ENCODE measurements at regions not wholly inside any gene's neighbourhood (a gene's known extent, or its start where the extent isn't known, plus 50 kb on each side); places are given as distances from the start of the nearest gene placed in this dataset.
A peak's percentile ranks its signal among the peaks of the same experiment; 100 is the strongest.
"Not testable (repeated sequence)": the region's sequence is repeated elsewhere in the genome, so short reads cannot be mapped to it uniquely, and the experiment has no call there.

DNA sequence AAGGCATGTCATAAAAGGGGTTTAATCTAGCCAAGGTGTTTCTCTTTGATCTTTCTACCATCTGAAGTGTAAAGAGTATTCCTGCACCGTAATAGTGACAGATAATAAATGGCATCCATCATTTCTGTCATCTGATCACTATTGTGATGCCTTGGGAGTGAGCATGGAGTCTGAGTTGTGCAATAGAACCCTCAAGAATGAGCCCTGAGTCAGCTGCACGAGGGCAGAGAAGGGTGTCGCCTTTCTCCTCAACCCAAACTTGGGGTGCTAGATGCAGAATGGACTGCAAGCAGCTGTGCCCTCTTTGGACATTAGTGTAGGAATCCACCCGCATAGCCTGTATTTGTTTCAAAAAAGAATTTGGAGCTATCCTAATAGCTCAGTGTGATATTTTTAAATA lies 115.2 kb downstream of the ZNF37A start:
- DNase-seq (ENCODE audit: insufficient read length): no peak
- no peak for TF ChIP-seq POLR2A (IDR thresholded peaks at IDR 0.05; ENCODE audit: low read depth, low read length)
- FAIRE-seq: no peak

DNA sequence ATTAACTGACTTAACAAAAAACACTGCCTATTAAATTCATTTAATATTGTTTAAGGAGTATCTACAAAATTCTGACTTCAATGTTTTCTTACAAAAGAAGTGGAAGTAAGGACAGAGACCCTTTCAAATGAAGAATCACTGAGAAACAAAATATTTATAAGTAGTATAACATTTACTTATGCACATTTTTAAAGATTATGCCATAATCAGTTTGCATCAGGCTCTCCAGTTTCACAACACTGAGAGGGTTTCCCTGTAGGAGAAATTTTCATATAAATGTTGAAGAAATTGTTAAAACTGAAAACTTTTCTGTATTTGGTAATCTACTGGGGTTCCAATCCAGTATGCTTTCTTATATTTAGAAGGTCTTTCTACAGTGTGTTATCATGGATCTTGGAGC lies 115.6 kb downstream of the ZNF37A start:
- DNase-seq (ENCODE audit: insufficient read length); FAIRE-seq: not testable (repeated sequence)

DNA sequence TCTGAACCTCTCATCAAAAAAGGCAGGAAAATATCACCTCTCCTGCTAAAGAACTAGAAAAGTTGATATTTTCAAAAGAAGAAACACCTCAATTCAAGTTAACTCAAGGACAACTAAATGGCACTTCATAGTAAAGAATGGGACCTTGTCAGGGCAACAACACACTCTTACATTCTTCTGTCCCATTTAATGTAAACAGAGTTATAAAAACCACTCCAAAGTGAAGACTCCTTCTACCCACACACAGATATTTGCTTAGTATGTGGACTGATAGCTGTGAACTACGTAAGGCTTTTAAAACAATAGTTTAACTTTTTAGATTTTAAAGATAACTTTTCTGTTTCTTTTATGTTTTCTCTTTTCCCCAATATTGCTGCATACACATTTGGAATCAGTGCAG lies 118.3 kb downstream of the ZNF37A start:
- FAIRE-seq (no peak), DNase-seq (ENCODE audit: insufficient read length) (no peak)
- no peak for TF ChIP-seq TAF1 (IDR thresholded peaks at IDR 0.05; ENCODE audit: borderline replicate concordance, low read depth, low read length)
- TF ChIP-seq POLR2AphosphoS5 (IDR thresholded peaks at IDR 0.05; ENCODE audit: low read depth, low read length): no peak
- TF ChIP-seq POLR2A (IDR thresholded peaks at IDR 0.05; ENCODE audit: low read depth, low read length): no peak

DNA sequence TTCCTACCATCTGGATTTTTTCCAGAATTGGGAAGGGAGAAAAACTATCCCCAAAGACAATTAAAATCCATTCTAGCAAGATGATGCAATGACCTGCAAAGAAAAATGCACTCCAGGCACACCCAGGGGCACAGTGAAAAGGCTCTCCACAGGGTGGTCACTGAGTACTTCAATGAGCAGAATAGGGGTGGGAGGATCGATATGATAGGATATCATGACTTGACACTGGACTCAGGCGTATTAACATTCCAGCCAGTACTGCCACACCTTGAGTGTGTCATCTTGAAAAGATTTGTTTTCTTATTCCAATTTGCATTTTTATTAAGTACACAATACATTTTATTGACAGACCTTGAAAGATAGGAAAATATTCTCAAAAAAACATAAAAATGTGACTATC lies 132.2 kb downstream of the ZNF37A start:
- TF ChIP-seq TAF1 (IDR thresholded peaks at IDR 0.05; ENCODE audit: borderline replicate concordance, low read depth, low read length) (no peak), POLR2AphosphoS5 (IDR thresholded peaks at IDR 0.05; ENCODE audit: low read depth, low read length) (no peak), POLR2A (IDR thresholded peaks at IDR 0.05; ENCODE audit: low read depth, low read length) (no peak)
- DNase-seq (ENCODE audit: insufficient read length) (no peak), FAIRE-seq (no peak)

DNA sequence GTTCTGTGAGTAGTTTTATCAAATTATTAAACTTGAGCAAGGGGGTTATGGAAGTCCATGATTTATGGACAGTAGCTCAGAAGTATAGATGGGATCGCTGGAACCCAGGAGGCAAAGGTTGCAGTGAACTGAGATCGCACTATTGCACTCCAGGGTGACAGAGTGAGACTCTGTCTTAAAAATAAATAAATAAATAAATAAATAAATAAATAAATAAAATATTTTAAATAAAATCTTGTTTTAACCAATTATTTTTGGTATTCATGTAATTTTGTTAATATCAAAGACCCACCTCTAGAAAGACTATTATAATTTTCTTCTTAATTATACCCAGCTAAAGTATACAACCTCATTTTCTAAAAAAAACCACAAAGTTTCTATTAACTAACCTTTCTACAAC lies 134.3 kb downstream of the ZNF37A start:
- DNase-seq (ENCODE audit: insufficient read length): no peak
- TF ChIP-seq POLR2AphosphoS5 (IDR thresholded peaks at IDR 0.05; ENCODE audit: low read depth, low read length): no peak
- no peak for TF ChIP-seq TAF1 (IDR thresholded peaks at IDR 0.05; ENCODE audit: borderline replicate concordance, low read depth, low read length)
- TF ChIP-seq POLR2A (IDR thresholded peaks at IDR 0.05; ENCODE audit: low read depth, low read length): no peak
- FAIRE-seq: no peak

DNA sequence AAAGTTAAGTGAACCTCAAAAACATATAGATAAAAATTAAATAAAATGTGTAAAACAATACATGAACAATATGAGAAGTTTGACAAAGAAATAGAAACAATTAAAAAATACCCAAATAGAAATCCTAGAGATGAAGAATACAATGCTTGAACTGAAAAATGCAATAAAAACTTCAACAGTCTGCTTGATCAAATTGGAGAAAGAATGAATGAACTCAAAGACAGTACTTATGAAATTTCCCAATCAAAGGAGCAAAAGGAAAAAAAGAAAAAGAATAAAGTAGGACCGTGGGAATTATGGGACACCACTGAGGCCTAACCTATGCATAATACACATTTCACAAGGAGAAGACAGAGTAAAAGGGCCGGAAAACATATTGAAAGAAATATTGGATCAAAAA lies 144.3 kb downstream of the ZNF37A start:
- DNase-seq (ENCODE audit: insufficient read length); FAIRE-seq: not testable (repeated sequence)

DNA sequence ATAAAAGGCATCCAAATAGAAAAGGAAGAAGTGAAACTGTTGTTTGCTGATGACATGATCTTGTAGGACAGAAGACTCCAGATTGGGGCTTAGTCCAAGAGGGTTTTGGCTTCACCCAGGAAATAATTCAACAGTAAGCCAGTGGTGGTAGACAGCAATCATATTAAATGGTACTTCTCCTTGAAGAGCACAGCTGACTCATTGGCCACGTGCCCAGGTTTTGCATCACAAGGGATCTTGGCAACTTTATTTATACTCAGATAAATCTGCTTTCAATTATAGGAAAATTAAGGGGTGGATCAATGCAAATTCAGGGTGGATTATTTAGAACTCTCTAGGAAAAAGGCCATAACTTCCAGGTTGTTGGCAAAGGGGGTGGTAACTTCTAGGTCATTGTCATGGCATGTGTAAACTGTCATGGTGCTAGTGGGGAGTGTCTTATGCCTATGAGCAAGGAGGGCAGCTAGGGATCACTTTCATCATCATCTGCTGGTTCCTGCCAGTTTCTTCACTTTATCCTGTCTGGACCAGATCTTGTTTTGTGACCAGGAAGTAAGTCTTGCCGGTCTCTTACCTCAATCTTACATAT lies 148.0 kb downstream of the ZNF37A start:
- not testable (repeated sequence) for FAIRE-seq

DNA sequence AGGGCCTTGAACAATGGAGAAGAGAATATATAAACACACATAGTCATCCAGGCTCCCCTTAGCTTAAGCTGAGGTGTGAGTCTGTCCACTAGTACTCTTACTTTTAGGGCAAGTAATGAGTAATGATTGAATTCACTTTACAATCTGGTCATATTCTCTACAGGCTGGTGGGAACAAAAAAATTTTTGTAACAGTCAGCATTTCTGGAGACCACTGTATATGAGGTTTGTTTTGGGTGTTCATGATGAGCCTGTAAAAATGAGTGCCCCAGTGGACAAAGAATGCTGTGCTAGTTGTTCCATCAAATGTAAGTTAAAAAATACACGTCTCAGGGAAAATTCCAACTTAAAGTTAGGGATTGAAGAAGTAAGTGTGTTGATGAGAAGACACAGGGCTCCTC lies 154.0 kb downstream of the ZNF37A start:
- not testable (repeated sequence) for DNase-seq (ENCODE audit: insufficient read length); FAIRE-seq

More for the DNA sequence above, 148.0 kb downstream of the ZNF37A start:
- DNase-seq (ENCODE audit: insufficient read length): not testable (repeated sequence)

DNA sequence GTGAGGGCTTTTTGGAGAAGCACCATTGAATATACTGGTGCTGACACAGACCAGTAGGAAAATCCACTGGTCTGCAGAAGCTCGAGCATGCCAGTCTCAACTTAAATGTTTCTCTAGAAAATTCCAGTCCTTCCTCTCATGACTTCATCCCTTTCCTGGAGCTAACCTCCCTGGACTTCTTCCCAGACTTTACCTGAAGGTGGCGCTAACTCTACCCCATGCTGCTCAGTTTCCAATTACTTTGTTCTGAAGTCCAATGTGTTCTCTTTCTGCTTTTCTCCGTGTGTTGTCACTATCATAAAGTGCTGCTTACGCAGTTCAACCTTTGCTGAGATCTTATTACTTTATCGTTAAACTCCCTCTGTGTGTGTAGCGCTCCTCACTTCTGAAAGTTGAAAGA lies 158.4 kb downstream of the ZNF37A start:
- not testable (repeated sequence) for DNase-seq (ENCODE audit: insufficient read length)
- FAIRE-seq: peak; percentile 51

DNA sequence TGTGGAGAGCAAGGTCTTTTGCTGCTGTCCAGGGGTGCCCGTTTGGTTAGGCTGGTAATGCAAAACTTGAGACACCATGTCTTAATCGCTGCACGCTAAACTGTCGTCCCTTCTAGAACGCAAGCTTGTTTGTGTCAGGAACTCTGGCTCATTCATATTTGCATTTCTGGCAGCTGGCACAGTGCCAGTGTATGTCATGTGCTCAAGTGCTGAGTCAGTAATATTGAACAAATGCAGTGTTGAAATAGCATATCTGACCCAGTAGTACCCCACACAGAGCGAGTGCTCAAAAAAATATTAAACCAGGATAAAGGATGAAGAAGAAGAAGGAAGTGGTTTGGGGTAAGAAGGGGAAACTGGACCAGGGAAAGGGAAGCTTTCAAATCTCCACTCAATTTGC lies 173.4 kb downstream of the ZNF37A start:
- not testable (repeated sequence) for FAIRE-seq; DNase-seq (ENCODE audit: insufficient read length)

DNA sequence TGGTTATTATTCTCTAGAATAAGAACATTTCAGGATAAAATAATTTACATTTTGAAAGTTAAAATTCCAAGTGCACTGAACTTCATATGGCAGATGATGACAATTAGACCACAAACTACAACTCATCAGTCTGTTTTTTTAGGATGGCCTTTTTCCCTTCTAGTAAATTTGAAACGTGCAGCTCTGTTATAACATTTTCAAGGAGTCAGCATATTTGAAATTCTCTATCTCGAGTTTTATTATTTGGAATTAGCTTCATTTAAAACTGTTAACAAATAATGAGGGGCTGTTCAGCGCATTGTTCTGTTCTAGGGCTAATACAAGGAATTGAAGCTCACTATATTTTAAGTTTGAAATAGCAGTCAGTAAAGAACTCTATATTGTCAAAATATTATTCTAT lies 176.9 kb downstream of the ZNF37A start:
- FAIRE-seq; DNase-seq (ENCODE audit: insufficient read length): not testable (repeated sequence)

DNA sequence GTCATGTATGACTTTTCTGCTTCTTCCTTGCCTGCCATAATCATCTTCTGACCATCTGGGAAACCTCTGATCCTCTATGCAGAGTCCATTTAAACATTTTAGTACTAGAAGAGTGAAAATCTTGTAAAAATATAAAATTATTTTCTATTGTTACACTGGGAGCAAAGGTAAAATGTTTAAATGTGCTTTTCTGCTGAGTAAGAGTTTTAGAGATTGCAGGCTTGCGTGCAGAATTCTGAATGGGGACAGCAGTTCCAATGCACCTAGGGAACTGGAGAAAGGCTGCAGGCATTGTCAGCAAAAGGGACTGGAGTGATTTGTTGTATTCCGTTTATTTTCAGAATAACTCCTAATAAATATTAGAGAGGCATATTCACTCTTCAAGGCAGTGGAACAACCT lies 180.7 kb downstream of the ZNF37A start:
- not testable (repeated sequence) for FAIRE-seq; DNase-seq (ENCODE audit: insufficient read length)

DNA sequence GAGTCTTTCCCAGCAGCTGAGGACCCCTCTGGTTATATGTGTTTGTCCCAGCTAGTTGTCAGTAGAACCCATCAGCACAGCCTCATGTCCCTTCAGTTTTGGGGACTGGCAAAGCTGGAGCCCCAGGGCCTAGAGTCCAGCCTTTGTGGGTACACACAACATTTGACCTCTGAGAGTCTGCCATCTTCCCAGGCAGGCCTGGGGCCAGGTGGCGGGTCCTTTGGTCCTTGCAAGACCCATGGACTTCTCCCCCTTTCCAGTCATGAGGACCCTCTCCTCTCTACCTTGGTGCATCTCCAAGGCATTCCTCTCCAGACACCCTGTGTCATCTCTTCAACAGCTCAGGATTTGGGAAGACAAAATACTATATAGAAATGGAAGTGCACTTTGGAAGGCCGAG lies 198.4 kb downstream of the ZNF37A start:
- not testable (repeated sequence) for DNase-seq (ENCODE audit: insufficient read length); FAIRE-seq

DNA sequence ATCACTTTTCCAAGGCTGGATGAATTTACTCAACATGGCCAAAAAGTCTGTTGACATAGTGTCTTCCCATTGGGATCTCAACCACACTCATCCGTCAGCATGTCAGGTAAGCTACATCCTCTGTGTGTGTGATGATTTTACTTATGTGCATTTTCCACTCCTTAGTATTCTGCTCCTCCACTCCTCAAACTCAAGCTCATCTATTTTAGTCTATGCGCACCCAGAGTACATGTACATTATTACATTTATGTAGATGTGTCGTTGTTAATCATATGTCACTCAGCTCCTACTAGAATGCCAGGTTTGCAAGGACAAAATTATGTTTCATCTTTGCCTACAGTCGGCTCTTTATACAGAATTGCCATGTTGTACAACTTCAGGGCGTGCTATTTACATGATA lies 216.0 kb downstream of the ZNF37A start:
- DNase-seq (ENCODE audit: insufficient read length); FAIRE-seq: not testable (repeated sequence)

DNA sequence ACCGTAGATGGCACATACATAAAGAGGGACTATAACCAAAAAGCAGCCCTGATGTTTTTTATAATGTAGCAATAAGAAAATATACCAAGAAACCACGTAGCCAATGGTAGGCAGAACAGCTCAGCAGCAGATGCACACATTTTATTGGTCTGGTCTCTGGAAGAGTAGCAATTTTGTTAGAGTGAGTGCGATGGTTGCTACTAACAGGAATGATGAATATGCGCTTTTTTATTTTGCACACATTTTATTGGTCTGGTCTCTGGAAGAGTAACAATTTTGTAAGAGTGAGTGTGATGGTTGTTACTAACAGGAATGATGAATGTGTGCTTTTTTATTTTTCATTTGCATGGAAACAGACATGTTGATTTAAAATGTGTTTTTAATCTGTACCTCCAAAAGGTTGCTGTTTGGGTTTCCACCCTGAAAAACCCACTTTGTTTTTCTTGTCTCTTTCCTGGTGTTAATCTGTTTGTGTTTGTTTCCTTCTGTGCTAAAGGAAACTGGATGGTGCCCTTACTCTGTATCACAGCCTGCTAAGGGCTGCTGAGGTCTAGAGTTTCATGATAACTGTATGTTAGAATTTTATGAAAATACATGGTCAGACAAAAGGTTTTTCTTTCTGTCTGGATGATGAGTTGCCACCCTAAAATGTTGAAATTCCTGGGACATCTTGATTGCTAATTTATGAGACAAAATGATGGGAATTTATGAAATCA lies 221.1 kb downstream of the ZNF37A start:
- not testable (repeated sequence) for FAIRE-seq; DNase-seq (ENCODE audit: insufficient read length)

DNA sequence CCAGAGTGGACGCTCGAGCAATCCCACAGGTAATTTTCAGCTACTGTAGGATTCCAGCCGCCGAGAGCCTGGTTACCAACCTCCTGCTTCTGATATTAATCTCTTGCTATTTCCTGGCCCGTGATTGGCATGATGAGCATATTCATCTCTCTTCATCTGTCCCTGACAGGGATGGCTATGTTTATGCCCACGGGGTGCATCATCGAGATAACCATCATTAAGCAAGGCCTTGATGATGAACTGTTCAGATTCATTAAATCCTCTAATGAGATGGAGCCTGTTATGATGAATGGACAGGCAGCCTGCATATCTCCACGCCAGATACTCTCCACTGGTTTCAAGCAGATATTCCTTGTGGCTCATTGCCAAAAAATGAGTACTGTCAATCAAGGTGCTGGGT lies 227.3 kb downstream of the ZNF37A start:
- not testable (repeated sequence) for FAIRE-seq; DNase-seq (ENCODE audit: insufficient read length)

DNA sequence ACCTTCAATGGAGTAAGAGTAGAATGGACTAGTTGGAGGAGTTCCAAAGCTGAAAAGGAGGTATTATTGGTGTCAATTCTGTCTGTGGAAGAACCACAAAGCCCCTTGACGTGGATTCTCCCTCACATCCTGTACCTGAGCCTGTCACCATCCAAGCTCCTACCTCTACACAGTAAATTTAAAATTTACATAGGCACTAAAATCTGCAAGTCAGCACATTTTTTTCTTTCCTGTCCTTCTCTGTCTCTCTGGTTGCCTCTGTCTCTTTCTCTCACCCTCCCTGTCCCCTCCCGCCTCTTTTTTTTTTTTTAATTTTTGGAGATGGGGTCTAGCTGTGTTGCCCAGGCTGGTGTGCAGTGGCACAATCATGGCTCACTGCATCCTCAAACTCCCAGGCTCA lies 236.2 kb downstream of the ZNF37A start:
- not testable (repeated sequence) for DNase-seq (ENCODE audit: insufficient read length); FAIRE-seq

DNA sequence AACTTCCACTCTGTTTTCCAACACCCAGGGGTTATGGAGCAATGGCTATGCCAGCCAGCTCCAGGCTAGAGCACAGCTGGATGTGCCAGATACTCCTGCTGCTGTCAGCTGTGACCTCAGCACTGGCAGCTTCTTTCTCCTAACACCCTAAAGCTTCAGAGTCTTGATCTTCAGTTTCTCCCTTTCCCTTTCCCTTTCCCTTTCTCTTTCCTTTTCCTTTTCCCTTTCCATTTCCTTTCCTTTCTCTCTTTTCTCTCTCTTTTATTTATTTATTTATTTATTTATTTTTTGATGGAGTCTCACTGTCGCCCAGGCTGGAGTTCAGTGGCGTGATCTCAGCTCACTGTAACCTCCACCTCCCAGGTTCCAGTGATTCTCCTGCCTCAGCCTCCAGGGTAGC lies 237.0 kb downstream of the ZNF37A start:
- not testable (repeated sequence) for DNase-seq (ENCODE audit: insufficient read length); FAIRE-seq

DNA sequence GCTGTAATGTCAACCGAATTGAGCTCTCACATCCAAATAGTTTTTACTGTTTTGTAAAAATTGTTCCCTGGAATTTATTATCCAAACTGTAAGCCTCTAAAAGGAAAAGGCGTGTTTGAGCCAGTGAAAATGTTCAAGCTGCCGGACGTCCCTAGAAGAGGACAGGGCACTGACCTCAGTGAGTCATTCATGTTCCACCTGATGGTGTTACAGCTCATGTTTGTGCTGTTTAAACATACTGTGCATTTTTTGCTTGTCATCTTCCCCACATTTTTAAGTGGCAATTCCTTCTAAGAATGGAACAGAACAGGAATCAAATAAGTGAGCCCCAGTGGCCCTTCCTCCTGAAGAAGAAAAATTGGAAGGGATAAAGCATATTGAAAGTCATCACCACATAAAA lies 239.6 kb downstream of the ZNF37A start:
- not testable (repeated sequence) for FAIRE-seq; DNase-seq (ENCODE audit: insufficient read length)

DNA sequence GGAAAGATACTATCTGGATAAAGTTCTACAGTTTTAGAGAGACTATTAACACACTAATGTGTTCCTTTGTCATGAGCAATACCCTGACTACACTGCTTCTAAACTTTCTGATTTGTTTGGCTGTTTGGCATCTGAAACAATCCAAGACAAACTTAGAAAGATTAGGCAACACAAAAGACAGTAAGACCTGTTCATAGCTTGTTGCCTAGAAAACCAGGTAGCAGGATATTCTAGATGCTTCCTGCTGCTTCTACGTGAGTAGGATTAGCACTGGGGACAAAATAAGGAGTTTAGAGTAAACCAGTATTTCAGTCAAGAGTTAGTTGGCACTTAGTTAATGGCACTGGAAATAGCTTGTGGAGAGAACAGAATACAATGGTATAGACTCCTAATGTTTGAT lies 256.5 kb downstream of the ZNF37A start:
- FAIRE-seq; DNase-seq (ENCODE audit: insufficient read length): not testable (repeated sequence)
